ENCODE measurements at regions not wholly inside any gene's neighbourhood (a gene's known extent, or its start where the extent isn't known, plus 50 kb on each side); places are given as distances from the start of the nearest gene placed in this dataset.

DNA sequence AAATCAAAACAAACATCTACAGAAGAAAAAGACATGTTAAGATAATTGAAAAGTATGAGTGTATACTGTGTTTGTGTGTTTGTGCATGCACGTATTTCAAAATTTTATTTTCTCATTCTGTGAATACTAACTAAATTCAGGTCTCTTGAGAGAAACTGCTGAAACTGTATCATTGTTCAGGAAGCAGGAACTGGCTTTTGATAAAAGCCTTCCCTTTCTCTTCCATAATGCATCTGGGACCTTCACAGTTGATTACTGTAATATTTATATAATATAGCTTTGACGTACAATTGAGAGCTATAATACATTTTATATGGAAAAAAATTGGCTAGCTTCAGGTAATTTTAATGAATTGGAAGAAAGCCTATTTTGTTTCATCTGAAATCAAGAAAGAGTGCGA, 993.5 kb downstream of the SLC6A15 start:
- TF ChIP-seq ZFX (IDR thresholded peaks at IDR 0.05) = no peak
- TF ChIP-seq CTCF (conservative IDR thresholded peaks at IDR 0.05) = no peak
